ENCODE measurements at regions not wholly inside any gene's neighbourhood (a gene's known extent, or its start where the extent isn't known, plus 50 kb on each side); places are given as distances from the start of the nearest gene placed in this dataset.

DNA sequence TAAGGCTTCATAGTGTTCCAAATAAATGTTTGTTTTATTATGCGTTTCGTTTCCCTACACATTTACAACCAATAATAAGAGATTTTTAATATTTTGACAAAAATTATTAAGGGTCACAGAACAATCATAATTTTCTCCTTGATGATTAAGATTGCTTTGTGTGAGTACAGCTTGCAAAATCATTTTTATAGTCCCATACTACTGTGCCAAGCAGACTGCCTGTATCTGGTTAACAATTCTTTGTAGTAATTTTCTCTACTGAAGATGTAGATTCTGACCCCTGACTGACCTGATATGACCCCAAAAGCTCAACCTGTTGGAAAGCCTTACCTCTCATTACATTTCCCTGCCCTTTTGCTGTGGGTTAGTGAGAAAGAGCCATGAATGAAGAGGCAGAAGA, 311.9 kb upstream of the PIK3R1 start:
- no peak for DNase-seq (ENCODE audit: low read depth)
- H3K4me3 ChIP-seq (ENCODE audit: low read depth, low read length) = no peak overlapping the region
- H3K27me3 ChIP-seq (ENCODE audit: control insufficient read depth, insufficient read depth, low read length) = no peaks in the 10 kb centered on the region
- TF ChIP-seq, protein P1, sequence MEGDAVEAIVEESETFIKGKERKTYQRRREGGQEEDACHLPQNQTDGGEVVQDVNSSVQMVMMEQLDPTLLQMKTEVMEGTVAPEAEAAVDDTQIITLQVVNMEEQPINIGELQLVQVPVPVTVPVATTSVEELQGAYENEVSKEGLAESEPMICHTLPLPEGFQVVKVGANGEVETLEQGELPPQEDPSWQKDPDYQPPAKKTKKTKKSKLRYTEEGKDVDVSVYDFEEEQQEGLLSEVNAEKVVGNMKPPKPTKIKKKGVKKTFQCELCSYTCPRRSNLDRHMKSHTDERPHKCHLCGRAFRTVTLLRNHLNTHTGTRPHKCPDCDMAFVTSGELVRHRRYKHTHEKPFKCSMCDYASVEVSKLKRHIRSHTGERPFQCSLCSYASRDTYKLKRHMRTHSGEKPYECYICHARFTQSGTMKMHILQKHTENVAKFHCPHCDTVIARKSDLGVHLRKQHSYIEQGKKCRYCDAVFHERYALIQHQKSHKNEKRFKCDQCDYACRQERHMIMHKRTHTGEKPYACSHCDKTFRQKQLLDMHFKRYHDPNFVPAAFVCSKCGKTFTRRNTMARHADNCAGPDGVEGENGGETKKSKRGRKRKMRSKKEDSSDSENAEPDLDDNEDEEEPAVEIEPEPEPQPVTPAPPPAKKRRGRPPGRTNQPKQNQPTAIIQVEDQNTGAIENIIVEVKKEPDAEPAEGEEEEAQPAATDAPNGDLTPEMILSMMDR (IDR thresholded peaks at IDR 0.05; ENCODE audit: insufficient read depth, low read length, poor library complexity, severe bottlenecking) = no peak
- H3K36me3 ChIP-seq (ENCODE audit: control insufficient read depth, insufficient read depth, low read length) = no peaks in the 10 kb centered on the region

DNA sequence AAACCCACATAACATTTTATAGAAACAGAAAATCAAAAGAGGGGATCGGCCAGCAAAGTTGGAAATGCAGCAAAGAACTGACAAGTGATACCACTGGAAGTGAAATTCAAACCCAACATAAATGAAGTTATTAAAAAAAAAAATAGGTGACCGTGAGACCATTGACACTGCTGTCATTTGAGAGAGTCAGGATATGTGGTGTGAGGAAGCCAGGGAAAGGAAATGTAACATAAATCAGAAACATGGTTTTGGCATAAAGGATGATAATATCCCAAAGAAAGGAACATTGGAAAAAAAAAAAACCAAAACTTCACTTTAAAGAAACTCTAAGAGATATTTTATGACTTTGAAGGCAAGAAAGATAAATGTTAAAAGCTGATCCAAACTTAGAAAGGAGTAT, 312.4 kb upstream of the PIK3R1 start:
- Histone ChIP-seq H3K27me3 (ENCODE audit: control insufficient read depth, insufficient read depth, low read length) (no peaks in the 10 kb centered on the region), H3K4me3 (ENCODE audit: low read depth, low read length) (no peak overlapping the region), H3K36me3 (ENCODE audit: control insufficient read depth, insufficient read depth, low read length) (no peaks in the 10 kb centered on the region)
- TF ChIP-seq, protein P1 (IDR thresholded peaks at IDR 0.05; ENCODE audit: insufficient read depth, low read length, poor library complexity, severe bottlenecking) = no peak
- DNase-seq (ENCODE audit: low read depth) = no peak

DNA sequence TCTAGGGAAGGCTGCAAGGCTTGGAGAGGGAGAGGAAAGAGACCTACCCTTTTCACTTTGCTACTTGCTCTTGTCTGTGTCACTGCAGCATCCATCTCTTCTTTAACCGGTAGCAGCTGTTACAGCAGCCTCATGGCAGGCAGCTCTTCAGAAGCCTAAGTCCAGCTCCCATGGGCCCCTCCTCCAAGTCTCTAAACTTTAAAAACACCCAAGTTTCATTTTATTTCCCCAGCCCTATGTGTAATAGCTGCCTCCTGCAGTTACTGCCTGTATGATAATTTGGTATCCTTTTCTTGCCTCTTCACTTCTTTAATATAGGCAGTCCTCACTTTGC, 313.1 kb upstream of the PIK3R1 start:
- no peaks in the 10 kb centered on the region for H3K36me3 ChIP-seq (ENCODE audit: control insufficient read depth, insufficient read depth, low read length)
- no peaks in the 10 kb centered on the region for H3K27me3 ChIP-seq (ENCODE audit: control insufficient read depth, insufficient read depth, low read length)
- DNase-seq (ENCODE audit: low read depth) = no peak
- no peak overlapping the region for H3K4me3 ChIP-seq (ENCODE audit: low read depth, low read length)
- TF ChIP-seq, protein P1 (IDR thresholded peaks at IDR 0.05; ENCODE audit: insufficient read depth, low read length, poor library complexity, severe bottlenecking) = no peak

DNA sequence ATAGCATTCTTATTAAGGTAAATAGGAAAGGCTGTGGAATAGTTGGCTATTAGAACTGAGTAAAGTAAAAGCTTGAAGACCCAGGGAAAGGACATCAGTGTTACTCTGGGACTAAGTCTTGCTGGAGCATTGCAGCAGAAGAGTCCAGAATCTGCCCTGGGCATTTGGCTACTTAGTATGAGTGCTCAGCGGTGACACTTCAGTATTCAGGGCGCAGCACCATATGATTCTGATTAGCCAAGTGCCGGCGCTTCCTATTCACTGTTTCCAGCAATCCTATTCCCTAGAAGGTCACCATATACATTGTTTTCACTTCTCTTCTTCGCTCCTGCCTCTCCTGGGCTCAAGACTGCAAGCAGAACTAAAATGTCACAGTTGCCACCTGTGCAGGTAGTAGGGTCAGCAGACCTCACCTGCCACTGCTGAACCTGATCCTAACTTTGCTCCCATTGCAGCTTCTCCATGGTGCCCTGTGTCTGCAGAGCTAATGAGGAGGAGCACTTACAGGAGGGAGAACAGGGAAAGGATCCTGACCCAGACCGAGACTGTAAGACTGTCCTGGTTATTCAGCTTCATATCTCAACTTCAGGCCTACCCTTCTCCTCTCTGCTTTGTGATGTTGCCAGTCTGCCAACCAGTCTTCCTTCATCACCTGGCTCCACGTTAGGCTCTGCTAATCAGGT, 313.6 kb upstream of the PIK3R1 start:
- no peaks in the 10 kb centered on the region for H3K36me3 ChIP-seq (ENCODE audit: control insufficient read depth, insufficient read depth, low read length)
- H3K27me3 ChIP-seq (ENCODE audit: control insufficient read depth, insufficient read depth, low read length) = no peaks in the 10 kb centered on the region
- no peak overlapping the region for H3K4me3 ChIP-seq (ENCODE audit: low read depth, low read length)
- TF ChIP-seq, protein P1 (IDR thresholded peaks at IDR 0.05; ENCODE audit: insufficient read depth, low read length, poor library complexity, severe bottlenecking) = no peak
- DNase-seq (ENCODE audit: low read depth) = no peak

DNA sequence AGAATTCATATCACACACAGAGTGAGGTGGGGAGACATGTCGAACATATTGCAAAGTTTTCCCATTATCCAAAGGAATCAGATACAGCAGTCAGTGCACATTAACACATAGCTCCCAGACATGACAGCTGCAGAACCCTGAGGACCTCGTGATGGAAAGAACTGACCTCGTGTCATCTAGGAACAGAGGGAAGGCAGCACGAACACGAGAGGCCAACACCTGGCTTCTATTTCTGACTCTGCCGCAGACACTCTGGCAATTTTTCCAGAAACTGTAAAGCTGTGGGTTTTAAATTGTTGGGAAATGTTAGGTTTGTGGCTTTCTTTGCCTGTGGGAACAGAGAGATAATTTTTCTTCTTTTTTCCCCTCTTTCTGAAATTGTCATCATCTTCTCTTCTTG, 315.0 kb upstream of the PIK3R1 start:
- H3K36me3 ChIP-seq (ENCODE audit: control insufficient read depth, insufficient read depth, low read length) = no peaks in the 10 kb centered on the region
- H3K4me3 ChIP-seq (ENCODE audit: low read depth, low read length) = no peak overlapping the region
- DNase-seq (ENCODE audit: low read depth) = no peak
- H3K27me3 ChIP-seq (ENCODE audit: control insufficient read depth, insufficient read depth, low read length) = no peaks in the 10 kb centered on the region
- TF ChIP-seq, protein P1 (IDR thresholded peaks at IDR 0.05; ENCODE audit: insufficient read depth, low read length, poor library complexity, severe bottlenecking) = no peak

DNA sequence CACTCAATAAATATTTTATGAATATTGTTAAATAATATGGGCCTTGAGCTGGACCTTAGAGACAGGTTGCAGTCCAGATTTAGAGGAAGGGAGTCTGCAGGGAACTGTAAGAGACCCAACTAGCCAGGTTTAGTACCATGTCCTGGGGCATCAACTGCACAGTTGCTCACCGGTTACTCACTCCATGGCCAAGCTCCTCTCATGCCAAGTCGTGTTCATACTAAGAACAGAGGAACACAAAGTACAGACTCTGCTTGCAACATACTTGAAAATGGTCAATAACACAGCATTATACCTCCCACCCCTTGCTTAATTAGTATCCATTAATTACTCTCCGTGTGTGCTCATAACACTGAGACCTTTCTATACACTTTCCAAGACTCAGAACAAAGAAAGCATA, 317.6 kb upstream of the PIK3R1 start:
- TF ChIP-seq, protein P1 (IDR thresholded peaks at IDR 0.05; ENCODE audit: insufficient read depth, low read length, poor library complexity, severe bottlenecking) = no peak
- H3K4me3 ChIP-seq (ENCODE audit: low read depth, low read length) = no peak overlapping the region
- DNase-seq (ENCODE audit: low read depth) = no peak

More for the DNA sequence above, 317.6 kb upstream of the PIK3R1 start:
- Histone ChIP-seq H3K27me3 (ENCODE audit: control insufficient read depth, insufficient read depth, low read length) (no peaks in the 10 kb centered on the region), H3K36me3 (ENCODE audit: control insufficient read depth, insufficient read depth, low read length) (no peaks in the 10 kb centered on the region)

All from kidney epithelial cell (primary cell).